ENCODE measurements at regions not wholly inside any gene's neighbourhood (a gene's known extent, or its start where the extent isn't known, plus 50 kb on each side); places are given as distances from the start of the nearest gene placed in this dataset.

- no peaks in the 10 kb centered on the region for H3K9me3 ChIP-seq (ENCODE audit: control insufficient read depth in 4 of 4, low read length in 3 of 4)
- H3K27ac ChIP-seq (ENCODE audit: low read depth in 1 of 2, low read length in 2 of 2), result peak overlapping the region in 1 of 2 donors; percentile 12
- TF ChIP-seq FOXA2 (IDR thresholded peaks at IDR 0.05) (no peak), HNF4G (IDR thresholded peaks at IDR 0.05) (no peak), FOXA1 (IDR thresholded peaks at IDR 0.05) (no peak), SP1 (IDR thresholded peaks at IDR 0.05) (no peak), NR2F2 (IDR thresholded peaks at IDR 0.05) (no peak), ZBTB33 (IDR thresholded peaks at IDR 0.05) (no peak)
- 80% methylated on average over 7 of the region's 7 CpGs for WGBS
- H3K4me1 ChIP-seq (ENCODE audit: control insufficient read depth in 4 of 4, insufficient read depth in 4 of 4, low read length in 3 of 4), result peaks cover 0 to 6% (median under 1%) of the 10 kb centered on the region in 4 donors
- no peak overlapping the region for H3K4me3 ChIP-seq (ENCODE audit: low read depth in 1 of 3, low read length in 3 of 3)
- DNase-seq (ENCODE audit: low spot score), result no peak
- peaks cover 0 to 5% (median 0%) of the 10 kb centered on the region in 4 donors for H3K27me3 ChIP-seq (ENCODE audit: control insufficient read depth in 4 of 4, insufficient read depth in 4 of 4, low read length in 3 of 4)
- no peak overlapping the region for H3K9ac ChIP-seq (ENCODE audit: low read depth in 1 of 2, low read length in 2 of 2)
- no peaks in the 10 kb centered on the region for H3K36me3 ChIP-seq (ENCODE audit: control insufficient read depth in 4 of 4, insufficient read depth in 3 of 4, low read depth in 1 of 4, low read length in 3 of 4)
Observed at GRCh38 chr9:88776717-88777497, 214.4 kb upstream of the S1PR3 start.

- 71% methylated on average over 12 of the region's 12 CpGs for WGBS
- no peak overlapping the region for H3K4me3 ChIP-seq (ENCODE audit: low read depth in 1 of 3, low read length in 3 of 3)
- peaks cover 0 to 5% (median 0%) of the 10 kb centered on the region in 4 donors for H3K27me3 ChIP-seq (ENCODE audit: control insufficient read depth in 4 of 4, insufficient read depth in 4 of 4, low read length in 3 of 4)
- no peak overlapping the region for H3K9ac ChIP-seq (ENCODE audit: low read depth in 1 of 2, low read length in 2 of 2)
- peak overlapping the region; percentile 12 to 27 for H3K27ac ChIP-seq (ENCODE audit: low read depth in 1 of 2, low read length in 2 of 2)
- TF ChIP-seq YY1 (IDR thresholded peaks at IDR 0.05) (no peak), NR2F2 (IDR thresholded peaks at IDR 0.05) (peak; percentile 79), FOXA1 (IDR thresholded peaks at IDR 0.05) (no peak), SP1 (IDR thresholded peaks at IDR 0.05) (peak; percentile 45), CTCF (IDR thresholded peaks at IDR 0.05; ENCODE audit: low read depth, low read length, missing input control) (no peak), TAF1 (conservative IDR thresholded peaks at IDR 0.05) (no peak), GABPA (IDR thresholded peaks at IDR 0.05 in 1 of 2, conservative IDR thresholded peaks at IDR 0.05 in 1 of 2) (peak; percentile 35 to 38), RAD21 (IDR thresholded peaks at IDR 0.05) (peak; percentile 7 to 36), RXRA (IDR thresholded peaks at IDR 0.05) (peak; percentile 49 to 52)
- H3K36me3 ChIP-seq (ENCODE audit: control insufficient read depth in 4 of 4, insufficient read depth in 3 of 4, low read depth in 1 of 4, low read length in 3 of 4), result no peaks in the 10 kb centered on the region
- no peak for DNase-seq (ENCODE audit: low spot score)
- no peaks in the 10 kb centered on the region for H3K9me3 ChIP-seq (ENCODE audit: control insufficient read depth in 4 of 4, low read length in 3 of 4)
- peaks cover 0 to 6% (median under 1%) of the 10 kb centered on the region in 4 donors for H3K4me1 ChIP-seq (ENCODE audit: control insufficient read depth in 4 of 4, insufficient read depth in 4 of 4, low read length in 3 of 4)
Observed at GRCh38 chr9:88777498-88778312, 213.6 kb upstream of the S1PR3 start.

All from liver (tissue), 8 donors.